ENCODE measurements at regions not wholly inside any gene's neighbourhood (a gene's known extent, or its start where the extent isn't known, plus 50 kb on each side); places are given as distances from the start of the nearest gene placed in this dataset.

DNA sequence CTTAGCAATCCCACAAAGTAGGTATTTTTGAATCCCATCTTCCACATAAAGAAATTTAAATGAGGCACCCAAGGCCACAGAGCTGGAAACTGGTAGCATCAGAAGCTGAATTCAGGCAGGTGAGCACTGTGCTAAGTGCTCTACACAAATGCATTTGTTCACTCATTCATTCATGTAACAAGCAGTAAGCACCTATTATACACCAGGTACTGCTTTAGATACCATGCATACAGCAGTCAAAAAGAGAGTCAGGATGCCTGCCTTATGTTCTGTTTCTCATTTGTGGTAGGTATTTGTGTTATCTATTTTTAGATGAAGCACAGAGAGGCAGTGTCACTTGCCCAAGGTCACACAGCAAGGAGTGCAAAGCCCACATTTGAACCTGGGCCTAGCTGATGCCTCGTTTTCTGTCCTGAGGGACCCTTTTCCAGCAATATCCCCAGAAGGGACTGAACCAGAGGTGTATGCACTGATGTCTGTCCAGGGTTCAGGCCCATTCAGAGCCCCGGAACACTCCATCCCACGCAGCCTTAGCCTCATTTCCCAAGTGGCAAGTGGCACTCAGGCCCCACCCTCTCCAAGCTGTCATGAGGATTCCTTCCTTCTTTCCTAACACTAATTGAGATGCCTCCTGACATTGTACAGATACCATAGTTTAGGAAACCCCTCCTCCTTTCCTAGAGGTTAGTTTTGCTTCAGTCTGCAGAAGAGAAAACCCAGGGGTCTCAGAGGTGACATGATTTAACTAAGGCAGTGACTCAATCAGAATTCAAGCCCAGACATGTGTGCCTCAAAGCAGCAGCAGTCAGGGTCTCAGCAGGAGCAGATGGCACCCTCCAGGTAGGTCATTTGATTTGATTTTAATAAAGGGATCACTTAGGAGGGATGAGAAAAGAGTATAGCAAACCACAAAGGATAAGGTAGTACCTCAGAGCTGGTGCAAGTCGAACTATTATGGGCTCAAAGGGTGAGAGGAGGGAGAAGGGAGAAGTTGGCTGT is 61.2 kb upstream of the SIRPA start:
- Histone ChIP-seq H3K9ac (ENCODE audit: control insufficient read depth, insufficient read depth, low read length) (no peak overlapping the region), H3K79me2 (ENCODE audit: control insufficient read depth, insufficient read depth, low read length) (no peaks in the 10 kb centered on the region), H3K27ac (ENCODE audit: control insufficient read depth, insufficient read depth) (no peak overlapping the region), H3K4me3 (no peak overlapping the region), H4K20me1 (ENCODE audit: control insufficient read depth, insufficient read depth) (no peaks in the 10 kb centered on the region), H3K4me2 (ENCODE audit: control insufficient read depth, insufficient read depth) (no peak overlapping the region), H3K36me3 (ENCODE audit: control insufficient read depth in 2 of 2, insufficient read depth in 2 of 2, low read length in 1 of 2) (no peaks in the 10 kb centered on the region), H3K27me3 (replicated peaks in 1 of 2; ENCODE audit: control insufficient read depth in 2 of 2, insufficient read depth in 2 of 2, low read length in 1 of 2) (peaks cover 0 to 2% of the 10 kb centered on the region in 2 experiments; a peak in 1 of 4 replicates), H3K4me1 (ENCODE audit: control insufficient read depth, insufficient read depth, low read length) (peaks cover 4% of the 10 kb centered on the region; the same call in 1 of the 2 replicates), H3K9me3 (replicated peaks; ENCODE audit: control insufficient read depth, insufficient read depth, low read length) (no peaks in the 10 kb centered on the region), H2AFZ (ENCODE audit: control insufficient read depth, low read depth, low read length) (no peak overlapping the region)
- no TSS peak for BruUV-seq (replicated peaks)
- ChIA-PET RAD21 (ENCODE audit: unreplicated experiment) (no interaction called here), POLR2A (no interaction called here), SMC1A (ENCODE audit: uncharacterized antibody, unreplicated experiment) (interaction anchor here (1.9 kb wide), 1 partner anchor 22 kb away, joined by 5 read pairs; no protein-coding TSS in a partner anchor), CTCF (no interaction called here)
- FAIRE-seq (no peak), ATAC-seq (no peak), DNase-seq (ENCODE audit: low read depth, low spot score) (no peak)
- in situ Hi-C loops (cut with MboI) (no loop called here), intact Hi-C loops (cut with micrococcal nuclease; ENCODE audit: unreplicated experiment) (no loop called here)
- TF ChIP-seq MTA3 (IDR thresholded peaks at IDR 0.05; ENCODE audit: borderline replicate concordance, low read length) (no peak), TARDBP (IDR thresholded peaks at IDR 0.05; ENCODE audit: borderline replicate concordance) (no peak), ZNF24 (IDR thresholded peaks at IDR 0.05) (peak; percentile 77), PBX3 (IDR thresholded peaks at IDR 0.05; ENCODE audit: insufficient replicate concordance, low read depth, low read length) (no peak)
- 38% methylated on average over 4 of the region's 4 CpGs for WGBS (ENCODE audit: insufficient coverage, insufficient replicate concordance, low lambda C conversion rate, missing lambda C conversion rate)

DNA sequence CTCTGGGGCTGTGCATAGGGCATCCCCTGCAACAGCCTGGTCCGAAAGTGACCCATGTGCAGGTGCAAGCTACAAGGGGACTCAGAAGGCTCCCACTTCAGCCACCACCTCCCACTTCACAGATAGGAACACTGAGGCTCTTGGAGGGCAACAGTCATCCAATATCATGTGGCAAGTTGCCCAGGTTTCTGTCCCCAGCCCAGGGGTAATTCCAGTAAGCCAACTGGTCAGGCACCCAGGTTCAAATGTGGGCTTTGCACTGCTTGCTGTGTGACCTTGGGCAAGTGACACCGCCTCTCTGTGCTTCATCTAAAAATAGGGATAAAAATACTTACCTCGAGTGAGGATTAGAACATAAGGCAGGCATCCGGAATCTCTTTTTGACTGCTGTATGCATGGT is 62.0 kb upstream of the SIRPA start:
- H3K4me2 ChIP-seq (ENCODE audit: control insufficient read depth, insufficient read depth): no peak overlapping the region
- H3K36me3 ChIP-seq (ENCODE audit: control insufficient read depth in 2 of 2, insufficient read depth in 2 of 2, low read length in 1 of 2): no peaks in the 10 kb centered on the region
- no peaks in the 10 kb centered on the region for H3K79me2 ChIP-seq (ENCODE audit: control insufficient read depth, insufficient read depth, low read length)
- ChIA-PET CTCF (interaction anchor here (0.7 to 1.3 kb wide), 4 partner anchors 8 to 31 kb away, joined by 3 to 5 read pairs (median 4); no protein-coding TSS in a partner anchor), RAD21 (ENCODE audit: unreplicated experiment) (interaction anchor here (1.1 kb wide), 1 partner anchor 31 kb away, joined by 3 read pairs; no protein-coding TSS in a partner anchor), POLR2A (no interaction called here), SMC1A (ENCODE audit: uncharacterized antibody, unreplicated experiment) (no interaction called here)
- intact Hi-C loops (cut with micrococcal nuclease; ENCODE audit: unreplicated experiment): no loop called here
- in situ Hi-C loops (cut with MboI): no loop called here
- DNase-seq (ENCODE audit: low read depth, low spot score) (no peak), FAIRE-seq (no peak), ATAC-seq (no peak)
- no TSS peak for BruUV-seq (replicated peaks)
- H4K20me1 ChIP-seq (ENCODE audit: control insufficient read depth, insufficient read depth): no peaks in the 10 kb centered on the region
- H3K9ac ChIP-seq (ENCODE audit: control insufficient read depth, insufficient read depth, low read length): no peak overlapping the region
- peaks cover 4% of the 10 kb centered on the region; the same call in 1 of the 2 replicates for H3K4me1 ChIP-seq (ENCODE audit: control insufficient read depth, insufficient read depth, low read length)
- no peaks in the 10 kb centered on the region; a peak in 1 of 4 replicates for H3K27me3 ChIP-seq (replicated peaks in 1 of 2; ENCODE audit: control insufficient read depth in 2 of 2, insufficient read depth in 2 of 2, low read length in 1 of 2)
- no peaks in the 10 kb centered on the region for H3K9me3 ChIP-seq (replicated peaks; ENCODE audit: control insufficient read depth, insufficient read depth, low read length)
- 33% methylated on average over 4 of the region's 4 CpGs for WGBS (ENCODE audit: insufficient coverage, insufficient replicate concordance, low lambda C conversion rate, missing lambda C conversion rate)
- no peak overlapping the region for H2AFZ ChIP-seq (ENCODE audit: control insufficient read depth, low read depth, low read length)
- no peak overlapping the region for H3K27ac ChIP-seq (ENCODE audit: control insufficient read depth, insufficient read depth)
- no peak overlapping the region for H3K4me3 ChIP-seq
- no peak for TF ChIP-seq POLR2A (IDR thresholded peaks at IDR 0.05; ENCODE audit: low read depth, low read length)
- TF ChIP-seq CEBPB (IDR thresholded peaks at IDR 0.05; ENCODE audit: borderline replicate concordance in 1 of 2, low read depth in 2 of 2, low read length in 2 of 2): no peak
- TF ChIP-seq ETV6 (conservative IDR thresholded peaks at IDR 0.05 in 1 of 2, IDR thresholded peaks at IDR 0.05 in 1 of 2; ENCODE audit: borderline replicate concordance in 1 of 2, low read depth in 1 of 2): no peak
- TF ChIP-seq, protein P1, sequence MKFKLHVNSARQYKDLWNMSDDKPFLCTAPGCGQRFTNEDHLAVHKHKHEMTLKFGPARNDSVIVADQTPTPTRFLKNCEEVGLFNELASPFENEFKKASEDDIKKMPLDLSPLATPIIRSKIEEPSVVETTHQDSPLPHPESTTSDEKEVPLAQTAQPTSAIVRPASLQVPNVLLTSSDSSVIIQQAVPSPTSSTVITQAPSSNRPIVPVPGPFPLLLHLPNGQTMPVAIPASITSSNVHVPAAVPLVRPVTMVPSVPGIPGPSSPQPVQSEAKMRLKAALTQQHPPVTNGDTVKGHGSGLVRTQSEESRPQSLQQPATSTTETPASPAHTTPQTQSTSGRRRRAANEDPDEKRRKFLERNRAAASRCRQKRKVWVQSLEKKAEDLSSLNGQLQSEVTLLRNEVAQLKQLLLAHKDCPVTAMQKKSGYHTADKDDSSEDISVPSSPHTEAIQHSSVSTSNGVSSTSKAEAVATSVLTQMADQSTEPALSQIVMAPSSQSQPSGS (IDR thresholded peaks at IDR 0.05; ENCODE audit: low read length): no peak
- no peak for TF ChIP-seq CEBPZ (IDR thresholded peaks at IDR 0.05; ENCODE audit: low read depth, low read length)
- no peak for TF ChIP-seq RUNX3 (IDR thresholded peaks at IDR 0.05; ENCODE audit: low read length)

All from GM12878 (cell line).